Bronchial epithelial cell (primary cell): ENCODE measurements at regions not wholly inside any gene's neighbourhood (a gene's known extent, or its start where the extent isn't known, plus 50 kb on each side); places are given as distances from the start of the nearest gene placed in this dataset.

Experiments
- DNase-seq: peaks from one replicate; pipeline ENCODE4 v3.0.0-alpha.2; 2010; ENCODE audit warnings: low read depth
- FAIRE-seq: peaks from 2 replicates; lab custom pipeline; 2011; peaks lifted over from hg19 to GRCh38; lab: Jason Lieb, UNC
- H3K27me3 ChIP-seq: 2 replicates; pipeline ENCODE4 v1.5.1; 2011; ENCODE audit warnings: low read length; ENCODE audit not compliant: control insufficient read depth, insufficient read depth
- H3K36me3 ChIP-seq: 2 replicates; pipeline ENCODE4 v1.5.1; 2011; ENCODE audit warnings: low read length; ENCODE audit not compliant: control insufficient read depth, insufficient read depth
- H3K4me3 ChIP-seq: 2 replicates; pipeline ENCODE4 v1.5.1; 2011; ENCODE audit warnings: mild to moderate bottlenecking, low read depth, low read length, control low read depth
- TF ChIP-seq, protein P1 (sequence below): IDR thresholded peaks from 2 replicates; pipeline ENCODE4 v1.5.1; 2011; ENCODE audit warnings: mild to moderate bottlenecking, moderate library complexity, low read length, control low read depth, inconsistent platforms; ENCODE audit not compliant: insufficient read depth, severe bottlenecking

DNA sequence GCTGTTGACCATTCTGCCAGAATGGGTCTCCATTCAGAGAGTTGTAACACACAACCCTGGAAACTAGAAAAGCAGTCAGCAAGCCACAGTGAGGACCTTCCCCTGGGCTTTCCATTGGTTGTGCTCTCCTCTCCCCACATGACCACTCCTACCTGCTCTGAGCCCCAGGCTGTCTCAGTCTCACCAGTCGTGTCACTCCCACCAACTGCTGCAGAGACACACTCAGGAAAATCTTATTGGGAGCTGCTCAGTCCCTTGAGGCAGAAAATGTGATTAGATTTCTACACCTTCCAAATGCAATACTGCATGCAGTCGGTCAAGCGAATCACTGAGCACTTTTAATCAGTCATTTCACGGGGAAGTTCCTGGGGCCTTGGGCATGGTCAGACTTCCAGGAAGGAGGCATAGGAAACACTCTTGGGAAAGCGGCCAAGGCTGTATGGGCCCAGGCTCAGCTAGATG lies 284.2 kb upstream of the NMUR2 start:
- Histone ChIP-seq H3K27me3 (no peaks in the 10 kb centered on the region), H3K4me3 (no peak overlapping the region), H3K36me3 (no peaks in the 10 kb centered on the region)
- FAIRE-seq (no peak), DNase-seq (peak; percentile 2)
- TF ChIP-seq, protein P1, sequence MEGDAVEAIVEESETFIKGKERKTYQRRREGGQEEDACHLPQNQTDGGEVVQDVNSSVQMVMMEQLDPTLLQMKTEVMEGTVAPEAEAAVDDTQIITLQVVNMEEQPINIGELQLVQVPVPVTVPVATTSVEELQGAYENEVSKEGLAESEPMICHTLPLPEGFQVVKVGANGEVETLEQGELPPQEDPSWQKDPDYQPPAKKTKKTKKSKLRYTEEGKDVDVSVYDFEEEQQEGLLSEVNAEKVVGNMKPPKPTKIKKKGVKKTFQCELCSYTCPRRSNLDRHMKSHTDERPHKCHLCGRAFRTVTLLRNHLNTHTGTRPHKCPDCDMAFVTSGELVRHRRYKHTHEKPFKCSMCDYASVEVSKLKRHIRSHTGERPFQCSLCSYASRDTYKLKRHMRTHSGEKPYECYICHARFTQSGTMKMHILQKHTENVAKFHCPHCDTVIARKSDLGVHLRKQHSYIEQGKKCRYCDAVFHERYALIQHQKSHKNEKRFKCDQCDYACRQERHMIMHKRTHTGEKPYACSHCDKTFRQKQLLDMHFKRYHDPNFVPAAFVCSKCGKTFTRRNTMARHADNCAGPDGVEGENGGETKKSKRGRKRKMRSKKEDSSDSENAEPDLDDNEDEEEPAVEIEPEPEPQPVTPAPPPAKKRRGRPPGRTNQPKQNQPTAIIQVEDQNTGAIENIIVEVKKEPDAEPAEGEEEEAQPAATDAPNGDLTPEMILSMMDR: no peak

DNA sequence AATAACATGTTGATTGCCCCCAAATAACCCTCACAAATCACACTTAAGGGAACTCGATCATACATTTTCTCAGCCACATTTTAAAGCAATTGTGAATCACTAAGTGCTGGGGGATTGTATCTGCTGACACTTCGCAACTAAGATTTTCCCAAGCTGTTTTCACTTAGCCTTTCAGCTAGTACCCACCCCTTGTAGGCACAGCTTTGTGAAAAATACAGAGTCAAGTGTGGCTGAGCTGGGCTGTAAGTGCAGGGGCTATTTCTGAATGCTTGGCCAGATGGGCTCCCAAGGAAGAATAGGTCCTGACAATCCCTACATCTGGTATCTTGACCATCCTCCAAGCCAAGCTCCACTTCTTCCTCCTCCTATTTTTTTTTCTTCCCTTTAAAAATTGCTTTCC lies 289.2 kb upstream of the NMUR2 start:
- TF ChIP-seq, protein P1: no peak
- no peak for FAIRE-seq
- DNase-seq: no peak
- Histone ChIP-seq H3K4me3 (no peak overlapping the region), H3K27me3 (no peaks in the 10 kb centered on the region), H3K36me3 (no peaks in the 10 kb centered on the region)

DNA sequence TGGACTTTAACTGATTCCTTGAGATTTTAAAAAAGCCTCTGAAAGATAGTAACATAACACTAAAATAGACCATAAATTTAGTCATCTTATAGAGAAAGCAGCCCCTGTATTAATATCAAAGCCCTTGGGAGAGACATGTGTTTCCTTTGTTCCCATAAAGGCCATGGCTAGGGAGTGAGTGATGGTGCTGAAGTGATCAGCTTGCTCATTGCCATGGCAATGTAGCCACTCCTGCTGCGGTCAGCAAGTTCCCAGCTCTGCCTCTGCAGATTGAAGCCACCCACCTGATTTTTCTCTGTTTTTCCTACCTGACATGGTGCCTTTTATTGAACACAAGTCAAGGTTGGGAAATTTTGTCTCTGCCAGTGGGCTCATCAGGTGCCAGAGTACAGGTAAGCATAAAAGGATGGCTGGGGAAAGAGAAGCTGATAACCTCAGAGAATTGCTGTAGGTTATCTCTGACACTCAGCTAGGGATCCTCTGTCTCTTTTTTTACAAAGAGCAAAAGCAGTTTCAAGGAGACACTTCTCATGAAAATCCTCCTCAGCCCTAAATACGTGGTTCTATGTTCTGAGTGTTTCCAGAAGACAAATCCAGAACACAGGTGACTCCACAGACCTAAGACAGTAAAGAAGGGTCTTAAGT lies 296.3 kb upstream of the NMUR2 start:
- DNase-seq (no peak), FAIRE-seq (no peak)
- no peak overlapping the region for H3K4me3 ChIP-seq
- H3K27me3 ChIP-seq: no peaks in the 10 kb centered on the region
- H3K36me3 ChIP-seq: no peaks in the 10 kb centered on the region
- TF ChIP-seq, protein P1: no peak

DNA sequence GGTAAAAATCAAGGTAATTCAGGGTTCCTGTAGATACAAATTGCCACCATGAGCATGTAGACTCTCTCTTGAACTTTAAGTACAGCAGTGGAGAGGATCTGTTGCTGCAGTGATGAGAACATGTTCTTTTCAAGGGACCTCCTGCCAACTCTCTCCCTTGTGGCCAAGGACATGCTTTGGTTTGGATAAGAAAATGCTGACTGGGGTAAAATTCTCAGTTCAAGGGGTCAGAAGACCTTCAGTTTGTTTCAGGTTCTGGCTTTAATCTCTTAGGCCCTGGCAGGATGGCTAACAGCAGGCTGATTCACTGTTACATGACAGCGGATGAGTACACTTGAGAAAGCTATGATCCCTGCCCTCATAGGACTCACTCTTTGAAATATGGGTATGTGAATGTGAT lies 299.2 kb upstream of the NMUR2 start:
- TF ChIP-seq, protein P1: no peak
- H3K27me3 ChIP-seq: no peaks in the 10 kb centered on the region
- H3K4me3 ChIP-seq: no peak overlapping the region
- no peak for DNase-seq
- no peaks in the 10 kb centered on the region for H3K36me3 ChIP-seq
- no peak for FAIRE-seq

DNA sequence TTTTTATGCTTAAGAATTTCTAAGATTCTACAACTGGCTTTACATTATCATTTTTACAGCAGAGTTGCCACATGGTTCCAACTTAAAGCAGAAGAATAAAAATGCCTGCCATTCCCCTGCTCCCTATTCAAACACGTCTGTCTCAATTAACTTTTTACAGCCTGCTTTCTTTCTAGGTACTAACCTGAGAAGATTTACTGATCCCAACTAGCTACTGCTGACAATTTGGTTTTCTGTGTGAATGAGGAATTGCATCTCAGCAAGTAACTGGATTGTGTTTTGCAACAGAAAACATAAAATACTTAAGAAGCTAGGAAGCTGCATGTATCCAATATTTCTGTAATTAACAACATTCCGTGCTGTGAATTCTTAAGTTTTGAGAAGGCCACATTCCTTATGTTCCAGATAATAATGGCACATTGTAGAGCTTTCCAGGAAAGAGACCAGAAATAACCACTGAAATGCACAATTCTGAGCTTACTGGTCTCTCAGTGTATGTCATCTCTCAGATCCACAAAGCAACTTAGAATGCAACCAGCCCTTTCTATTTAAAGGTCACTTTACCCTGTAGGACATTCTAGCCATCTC lies 306.8 kb upstream of the NMUR2 start:
- DNase-seq (no peak), FAIRE-seq (no peak)

More for the DNA sequence above, 306.8 kb upstream of the NMUR2 start:
- no peaks in the 10 kb centered on the region for H3K36me3 ChIP-seq
- H3K4me3 ChIP-seq: no peak overlapping the region
- TF ChIP-seq, protein P1: no peak
- no peaks in the 10 kb centered on the region for H3K27me3 ChIP-seq
